Activated CD4-positive, alpha-beta memory T cell treated with anti-CD3 and anti-CD28 coated beads for 36 hours (primary cell): ENCODE measurements at regions not wholly inside any gene's neighbourhood (a gene's known extent, or its start where the extent isn't known, plus 50 kb on each side); places are given as distances from the start of the nearest gene placed in this dataset.
A peak's percentile ranks its signal among the peaks of the same experiment; 100 is the strongest.
"Not testable (repeated sequence)": the region's sequence is repeated elsewhere in the genome, so short reads cannot be mapped to it uniquely, and the experiment has no call there.

Source experiments
- CTCF ChIA-PET: fragments of 350-600 bp; sonication (Branson Sonifier 250); formaldehyde crosslinking; loops from one replicate; lab custom pipeline; 2021; ENCODE audit warnings: antibody characterized with exemption, inconsistent platforms; lab: Charles Lee
- POLR2A ChIA-PET: fragments of 350-600 bp; sonication (Branson Sonifier 250); formaldehyde crosslinking; loops from one replicate; lab custom pipeline; 2021; ENCODE audit warnings: antibody characterized with exemption; lab: Charles Lee
- DNase-seq: peaks from one replicate; pipeline ENCODE4 v3.0.0-alpha.2; 2020
- H3K27ac Mint-ChIP-seq: one replicate; pipeline ENCODE4 v1.8.0; 2021; ENCODE audit warnings: mixed read lengths
- H3K27me3 Mint-ChIP-seq: one replicate; pipeline ENCODE4 v1.8.0; 2021; ENCODE audit warnings: mixed read lengths
- H3K36me3 Mint-ChIP-seq: one replicate; pipeline ENCODE4 v1.8.0; 2021; ENCODE audit warnings: mixed read lengths
- H3K4me1 Mint-ChIP-seq: one replicate; pipeline ENCODE4 v1.8.0; 2021; ENCODE audit warnings: low read depth, mixed read lengths
- H3K4me3 Mint-ChIP-seq: one replicate; pipeline ENCODE4 v1.8.0; 2021; ENCODE audit warnings: mild to moderate bottlenecking, mixed read lengths
- H3K9me3 Mint-ChIP-seq: one replicate; pipeline ENCODE4 v1.8.0; 2021; ENCODE audit warnings: mixed read lengths
- intact Hi-C: fragments of 100-400 bp; cut with micrococcal nuclease; formaldehyde crosslinking; loops from one replicate; pipeline ENCODE4 v1.15.1; 2023

DNA sequence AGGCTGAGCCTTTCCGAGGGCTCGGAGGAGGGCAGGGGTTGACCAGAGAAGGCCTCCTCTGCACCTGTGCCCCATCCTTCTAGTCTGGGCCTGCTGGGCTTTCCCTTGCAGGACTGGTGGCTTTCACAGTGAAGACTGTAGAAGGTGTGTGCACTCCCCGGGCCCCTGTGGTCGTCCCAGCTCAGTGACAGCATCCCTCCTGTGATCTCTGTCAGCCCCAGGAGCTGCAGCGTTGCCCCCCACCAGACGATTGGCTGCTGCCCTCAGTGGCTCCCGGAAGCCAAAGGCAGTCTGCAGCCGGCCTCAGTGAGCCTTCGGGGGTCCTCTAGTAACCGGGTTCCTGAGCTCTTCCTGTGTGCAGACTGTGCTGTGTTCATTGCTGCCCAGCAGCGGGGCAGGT lies 69.4 kb upstream of the EN2 start:
- peaks cover 52% of the 10 kb centered on the region for H3K27me3 Mint-ChIP-seq
- no peak overlapping the region for H3K27ac Mint-ChIP-seq
- H3K36me3 Mint-ChIP-seq = no peaks in the 10 kb centered on the region
- H3K4me1 Mint-ChIP-seq = no peaks in the 10 kb centered on the region
- no peak overlapping the region for H3K4me3 Mint-ChIP-seq
- no peaks in the 10 kb centered on the region for H3K9me3 Mint-ChIP-seq
- no peak for DNase-seq
- POLR2A ChIA-PET = no interaction called here
- intact Hi-C loops = no loop called here
- CTCF ChIA-PET = interaction anchor here (0.8 kb wide), 1 partner anchor 9 kb away, joined by 4 read pairs; no protein-coding TSS in a partner anchor

DNA sequence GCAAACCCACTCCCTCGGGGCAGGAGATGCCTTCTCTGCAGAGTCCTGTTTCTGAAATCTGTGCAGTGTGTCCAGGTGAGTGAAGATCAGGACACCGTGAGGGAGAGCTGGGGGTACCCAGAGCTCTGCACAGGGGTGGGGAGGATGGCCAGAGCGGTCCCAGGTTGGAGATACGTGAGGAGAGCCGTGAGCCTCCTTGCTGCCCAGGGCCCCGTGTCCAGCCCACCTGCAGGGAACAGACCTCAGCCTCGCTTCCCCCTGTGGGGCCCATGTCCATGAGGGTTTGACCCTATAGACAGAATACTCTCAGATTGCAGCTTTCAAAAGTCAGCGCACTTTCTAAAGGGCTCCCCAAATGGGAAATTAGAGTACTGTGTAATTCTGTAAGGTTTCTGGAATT lies 66.5 kb upstream of the EN2 start:
- Mint-ChIP-seq H3K9me3 (no peaks in the 10 kb centered on the region), H3K27me3 (peaks cover 30% of the 10 kb centered on the region), H3K36me3 (no peaks in the 10 kb centered on the region), H3K27ac (no peak overlapping the region), H3K4me3 (no peak overlapping the region), H3K4me1 (no peaks in the 10 kb centered on the region)
- DNase-seq = no peak
- POLR2A ChIA-PET = no interaction called here
- intact Hi-C loops = no loop called here
- CTCF ChIA-PET = interaction anchor here (2.8 kb wide), 1 partner anchor 11 kb away, joined by 9 read pairs; no protein-coding TSS in a partner anchor

DNA sequence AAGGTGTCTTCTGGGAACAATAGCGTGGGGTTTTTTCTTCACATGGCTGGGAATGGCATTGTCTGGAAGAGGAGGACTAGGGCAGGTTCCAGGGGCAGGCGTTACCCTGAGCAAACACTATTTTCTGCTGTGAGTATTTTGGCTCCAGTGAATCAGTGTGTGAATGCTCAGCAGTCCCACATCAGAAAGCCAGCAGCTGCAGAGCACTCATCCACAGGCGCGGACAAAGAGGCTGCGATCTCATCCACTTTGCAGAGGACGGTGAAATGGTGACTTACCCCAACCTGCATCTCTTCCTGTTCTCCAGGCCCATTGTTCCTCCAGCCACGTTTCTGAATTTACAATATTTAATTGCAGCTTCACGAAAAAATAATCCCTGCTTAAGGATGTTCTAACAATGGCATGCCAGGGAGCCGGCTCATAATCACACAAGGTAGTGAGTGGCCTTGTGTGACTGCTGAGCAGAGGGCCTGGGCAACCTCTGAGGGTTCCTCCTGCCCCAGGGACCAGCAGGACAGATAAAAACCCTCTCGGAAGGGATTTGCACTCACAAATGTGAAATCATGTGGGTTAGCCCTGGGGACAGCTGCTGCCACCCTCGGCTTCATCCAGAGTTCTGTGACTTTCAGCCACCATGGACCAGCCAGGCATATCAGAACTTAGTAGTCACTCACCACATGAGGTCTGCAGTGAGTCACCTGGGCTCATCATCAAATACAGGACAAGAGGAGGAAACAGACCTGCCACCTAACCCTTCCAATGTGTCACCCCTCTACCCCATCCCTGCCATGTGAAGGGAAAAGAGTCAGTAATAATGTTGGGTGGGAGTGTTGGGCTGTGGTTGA lies 65.0 kb upstream of the EN2 start:
- Mint-ChIP-seq H3K4me3 (no peak overlapping the region), H3K36me3 (no peaks in the 10 kb centered on the region), H3K9me3 (no peaks in the 10 kb centered on the region), H3K4me1 (no peaks in the 10 kb centered on the region), H3K27ac (no peak overlapping the region), H3K27me3 (peaks cover 25% of the 10 kb centered on the region)
- POLR2A ChIA-PET = no interaction called here
- CTCF ChIA-PET = no interaction called here
- intact Hi-C loops = no loop called here
- DNase-seq = no peak

DNA sequence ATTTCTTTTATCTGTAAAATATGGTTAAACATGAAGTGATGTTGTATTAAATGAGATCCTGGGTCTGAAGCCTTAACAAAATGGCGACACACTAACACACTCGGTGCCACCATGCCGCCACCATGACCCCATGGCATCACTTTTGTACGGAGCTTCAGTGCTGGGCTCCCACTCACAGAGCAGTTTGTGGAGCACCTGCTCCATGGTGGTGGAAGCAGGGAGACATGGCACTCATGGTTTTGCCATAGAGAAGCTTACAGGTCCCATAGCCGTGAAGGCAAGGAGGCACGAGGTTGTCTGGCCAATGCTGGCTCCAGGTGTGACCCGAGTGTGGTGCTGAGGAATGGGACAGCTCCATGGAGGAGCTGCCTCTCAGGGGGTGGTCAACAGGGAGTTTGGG lies 63.5 kb upstream of the EN2 start:
- Mint-ChIP-seq H3K27ac (no peak overlapping the region), H3K4me3 (no peak overlapping the region), H3K27me3 (peaks cover 22% of the 10 kb centered on the region), H3K4me1 (no peaks in the 10 kb centered on the region), H3K36me3 (no peaks in the 10 kb centered on the region), H3K9me3 (no peaks in the 10 kb centered on the region)
- POLR2A ChIA-PET = no interaction called here
- CTCF ChIA-PET = no interaction called here
- DNase-seq = no peak
- intact Hi-C loops = no loop called here

DNA sequence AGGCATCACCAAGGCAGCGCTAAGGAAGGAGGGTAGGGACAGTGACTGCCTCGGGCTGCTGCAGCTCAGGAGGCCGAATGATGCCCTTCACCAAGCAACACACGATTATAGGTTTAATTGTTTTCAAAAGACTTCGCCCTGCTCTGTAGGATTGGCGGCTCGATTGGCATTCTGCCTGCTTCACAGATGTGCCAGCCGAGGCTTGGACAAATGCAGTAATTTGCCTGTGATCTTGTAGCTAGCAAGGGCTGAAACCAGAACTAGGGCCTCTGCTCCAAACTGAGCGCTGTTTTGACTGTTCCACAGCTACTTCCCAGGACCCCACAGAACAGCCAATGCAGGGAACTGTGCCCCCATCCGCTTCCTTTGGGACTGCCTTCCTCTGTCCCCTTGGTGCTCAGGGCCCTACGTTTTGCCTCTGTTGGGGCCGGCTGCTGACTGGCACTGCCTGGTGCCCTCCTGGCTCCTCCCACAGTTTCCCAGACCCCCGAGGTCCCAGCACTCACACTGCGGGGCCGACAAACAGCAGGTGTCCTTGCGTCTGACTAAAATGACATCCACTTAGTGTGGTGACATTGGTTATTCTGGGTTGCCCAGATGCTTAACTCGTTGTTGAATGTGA lies 62.6 kb upstream of the EN2 start:
- Mint-ChIP-seq H3K27me3 (peaks cover 19% of the 10 kb centered on the region), H3K4me3 (no peak overlapping the region), H3K27ac (no peak overlapping the region), H3K4me1 (no peaks in the 10 kb centered on the region), H3K36me3 (no peaks in the 10 kb centered on the region), H3K9me3 (no peaks in the 10 kb centered on the region)
- ChIA-PET CTCF (interaction anchor here (1.3 kb wide), 1 partner anchor 15 kb away, joined by 6 read pairs; no protein-coding TSS in a partner anchor), POLR2A (no interaction called here)
- DNase-seq = no peak
- intact Hi-C loops = no loop called here

DNA sequence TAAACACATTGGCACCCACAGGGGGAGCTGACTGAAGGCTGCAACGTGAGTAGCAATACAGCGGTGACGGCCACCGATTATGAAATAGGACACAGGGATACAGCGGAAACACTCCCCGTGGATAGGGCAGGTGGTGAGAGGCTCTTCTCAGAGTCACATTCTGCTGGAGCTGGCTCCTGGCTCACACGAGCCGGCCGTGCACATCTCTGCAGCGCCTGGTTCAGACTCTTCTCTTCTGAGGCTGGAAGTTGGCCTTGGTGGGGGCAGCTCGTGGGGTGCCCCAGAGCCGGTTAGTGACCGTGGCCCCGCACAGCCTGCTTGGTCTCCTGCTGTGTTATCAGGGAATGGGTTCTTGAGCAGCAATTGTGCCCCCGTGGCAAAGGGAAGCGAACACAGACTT lies 61.3 kb upstream of the EN2 start:
- no peaks in the 10 kb centered on the region for H3K4me1 Mint-ChIP-seq
- H3K27ac Mint-ChIP-seq = no peak overlapping the region
- no peaks in the 10 kb centered on the region for H3K9me3 Mint-ChIP-seq
- ChIA-PET POLR2A (no interaction called here), CTCF (interaction anchor here (1.3 kb wide), 1 partner anchor 16 kb away, joined by 6 read pairs; no protein-coding TSS in a partner anchor)
- peaks cover 18% of the 10 kb centered on the region for H3K27me3 Mint-ChIP-seq
- no peak overlapping the region for H3K4me3 Mint-ChIP-seq
- no peaks in the 10 kb centered on the region for H3K36me3 Mint-ChIP-seq
- DNase-seq = no peak
- intact Hi-C loops = no loop called here

DNA sequence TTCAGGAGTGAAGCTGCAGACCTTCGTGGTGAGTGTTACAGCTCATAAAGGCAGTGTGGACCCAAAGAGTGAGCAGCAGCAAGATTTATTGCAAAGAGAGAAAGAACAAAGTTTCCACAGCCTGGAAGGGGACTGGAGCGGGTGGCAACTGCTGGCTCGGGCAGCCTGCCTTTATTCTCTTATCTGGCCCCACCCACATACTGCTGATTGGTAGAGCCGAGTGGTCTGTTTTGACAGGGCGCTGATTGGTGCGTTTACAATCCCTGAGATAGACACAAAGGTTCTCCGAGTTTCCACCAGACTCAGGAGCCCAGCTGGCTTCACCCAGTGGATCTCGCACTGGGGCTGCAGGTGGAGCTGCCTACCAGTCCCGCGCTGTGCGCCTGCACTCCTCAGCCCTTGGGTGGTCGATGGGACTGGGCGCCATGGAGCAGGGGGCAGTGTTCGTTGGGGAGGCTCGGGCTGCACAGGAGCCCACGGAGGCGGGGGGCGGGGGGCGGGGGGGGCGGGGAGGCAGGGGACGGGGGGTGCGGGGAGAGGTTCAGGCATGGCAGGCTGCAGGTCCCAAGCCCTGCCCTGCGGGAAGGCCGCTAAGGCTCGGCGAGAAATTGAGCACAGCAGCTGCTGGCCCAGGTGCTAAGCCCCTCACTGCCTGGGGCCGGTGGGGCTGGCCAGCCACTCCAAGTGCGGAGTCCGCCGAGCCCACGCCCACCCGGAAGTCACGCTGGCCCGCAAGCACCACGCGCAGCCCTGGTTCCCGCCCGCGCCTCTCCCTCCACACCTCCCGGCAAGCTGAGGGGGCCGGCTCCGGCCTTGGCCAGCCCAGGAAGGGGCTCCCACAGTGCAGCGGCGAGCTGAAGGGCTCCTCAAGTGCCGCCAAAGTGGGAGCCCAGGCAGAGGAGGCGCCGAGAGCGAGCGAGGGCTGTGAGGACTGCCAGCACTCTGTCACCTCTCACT lies 59.9 kb upstream of the EN2 start:
- H3K4me1 Mint-ChIP-seq, intact Hi-C loops, H3K36me3 Mint-ChIP-seq, H3K9me3 Mint-ChIP-seq, POLR2A ChIA-PET, H3K27ac Mint-ChIP-seq, H3K4me3 Mint-ChIP-seq, DNase-seq: not testable (repeated sequence)
- CTCF ChIA-PET = interaction anchor here (0.7 to 1.4 kb wide), 2 partner anchors 153 to 470 kb away, joined by 3 read pairs; no protein-coding TSS in a partner anchor
- peaks cover 29% of the 10 kb centered on the region for H3K27me3 Mint-ChIP-seq

DNA sequence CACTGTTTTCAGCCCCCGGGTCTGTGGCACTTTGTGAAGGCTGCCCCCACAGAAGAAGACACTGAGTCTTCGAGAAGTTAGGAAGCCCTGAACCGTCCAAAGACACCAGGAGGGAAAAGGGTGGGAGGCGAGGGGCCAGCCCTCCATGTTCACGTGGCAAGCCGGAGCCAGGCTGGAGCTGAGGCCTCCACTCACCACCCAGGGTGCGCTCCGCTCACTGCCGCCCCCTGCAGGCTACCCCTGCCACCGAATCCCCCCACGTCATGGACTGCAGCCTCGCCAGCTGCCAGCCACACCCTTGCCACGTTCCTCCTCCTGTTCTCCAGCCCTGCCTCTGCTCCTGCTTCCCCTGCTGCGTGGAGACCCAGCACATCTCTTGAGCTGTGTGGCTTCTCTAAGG lies 59.0 kb upstream of the EN2 start:
- H3K36me3 Mint-ChIP-seq = no peaks in the 10 kb centered on the region
- no peak overlapping the region for H3K27ac Mint-ChIP-seq
- peak; percentile 36 for DNase-seq
- intact Hi-C loops = no loop called here
- peaks cover 29% of the 10 kb centered on the region for H3K27me3 Mint-ChIP-seq
- CTCF ChIA-PET = interaction anchor here (0.6 to 1.4 kb wide), 3 partner anchors 154 to 1031 kb away, joined by 3 to 5 read pairs (median 3); no protein-coding TSS in a partner anchor
- no peak overlapping the region for H3K4me3 Mint-ChIP-seq
- POLR2A ChIA-PET = no interaction called here
- peaks cover 3% of the 10 kb centered on the region for H3K9me3 Mint-ChIP-seq
- no peaks in the 10 kb centered on the region for H3K4me1 Mint-ChIP-seq

DNA sequence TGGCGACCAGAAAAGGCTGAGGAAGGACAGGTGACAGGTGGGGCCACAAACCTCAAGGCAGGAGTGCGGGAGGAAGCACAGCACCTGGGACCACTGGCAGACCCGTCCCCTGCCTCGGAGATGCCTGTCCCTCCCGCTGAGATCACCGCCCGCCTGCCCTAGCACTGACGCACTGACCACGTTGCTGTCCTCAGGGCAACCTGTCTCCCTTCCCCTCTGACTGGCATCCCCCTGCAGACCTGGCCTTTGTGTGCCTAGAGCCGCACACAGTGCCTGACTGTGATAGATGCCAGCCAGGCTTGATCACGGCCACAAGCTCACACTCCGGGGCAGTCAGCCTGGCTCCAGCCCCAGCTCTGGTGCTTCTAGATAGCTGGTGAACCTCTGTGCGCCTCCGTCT lies 58.4 kb upstream of the EN2 start:
- no peak for DNase-seq
- Mint-ChIP-seq H3K27ac (no peak overlapping the region), H3K9me3 (peaks cover 3% of the 10 kb centered on the region), H3K36me3 (no peaks in the 10 kb centered on the region), H3K4me1 (no peaks in the 10 kb centered on the region), H3K4me3 (no peak overlapping the region), H3K27me3 (peaks cover 33% of the 10 kb centered on the region)
- CTCF ChIA-PET = interaction anchor here (0.6 to 1.4 kb wide), 2 partner anchors 472 to 1031 kb away, joined by 3 to 5 read pairs; no protein-coding TSS in a partner anchor
- POLR2A ChIA-PET = no interaction called here
- intact Hi-C loops = no loop called here

DNA sequence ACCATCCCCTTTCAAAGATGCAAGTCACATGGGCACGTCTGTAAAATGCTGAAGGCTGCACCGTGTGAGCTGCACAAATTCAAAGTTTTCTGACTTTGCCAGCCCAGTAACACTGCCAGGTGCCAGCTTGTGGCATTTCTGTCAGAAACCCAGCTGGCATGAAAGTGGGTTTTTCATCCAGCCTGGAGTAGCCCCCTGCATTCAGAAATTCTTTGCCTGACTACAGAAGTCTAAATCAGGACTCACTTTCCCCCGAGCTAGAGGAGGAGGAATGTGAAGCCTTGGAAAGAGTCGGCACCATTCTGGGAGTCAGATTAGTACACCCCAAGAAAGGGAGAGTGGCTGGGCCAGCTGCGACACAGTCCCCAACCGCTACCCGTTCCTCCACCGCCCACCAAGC lies 56.7 kb upstream of the EN2 start:
- CTCF ChIA-PET = no interaction called here
- H3K9me3 Mint-ChIP-seq = peaks cover 3% of the 10 kb centered on the region
- POLR2A ChIA-PET = interaction anchor here (0.8 kb wide), 1 partner anchor 196 kb away, joined by 3 read pairs; no protein-coding TSS in a partner anchor
- peaks cover 33% of the 10 kb centered on the region for H3K27me3 Mint-ChIP-seq
- H3K27ac Mint-ChIP-seq = no peak overlapping the region
- no peaks in the 10 kb centered on the region for H3K4me1 Mint-ChIP-seq
- DNase-seq = no peak
- H3K36me3 Mint-ChIP-seq = no peaks in the 10 kb centered on the region
- intact Hi-C loops = no loop called here
- H3K4me3 Mint-ChIP-seq = no peak overlapping the region

DNA sequence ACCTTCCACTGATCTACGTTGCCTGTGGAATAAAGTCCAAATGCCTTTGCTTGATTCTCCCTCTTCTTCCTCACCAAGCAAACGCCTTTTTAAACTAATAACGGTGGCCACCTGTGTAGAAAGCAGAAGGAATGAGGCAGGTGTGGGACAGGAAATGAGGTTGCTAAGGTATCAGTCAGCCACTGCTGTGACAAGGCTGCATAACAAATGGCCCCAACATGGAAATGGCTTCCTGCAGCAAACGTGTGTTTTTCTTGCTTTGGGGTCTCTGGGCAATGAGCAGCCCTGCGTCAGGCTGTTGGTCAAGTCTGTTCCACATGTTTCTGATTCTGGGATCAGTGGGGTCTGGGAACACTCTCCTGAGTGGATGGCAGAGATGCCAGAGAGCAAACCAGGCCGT lies 56.0 kb upstream of the EN2 start:
- CTCF ChIA-PET = no interaction called here
- H3K9me3 Mint-ChIP-seq = peaks cover 3% of the 10 kb centered on the region
- H3K27me3 Mint-ChIP-seq = peaks cover 37% of the 10 kb centered on the region
- DNase-seq = no peak
- no peaks in the 10 kb centered on the region for H3K36me3 Mint-ChIP-seq
- H3K4me3 Mint-ChIP-seq = no peak overlapping the region
- no peaks in the 10 kb centered on the region for H3K4me1 Mint-ChIP-seq
- POLR2A ChIA-PET = no interaction called here
- no peak overlapping the region for H3K27ac Mint-ChIP-seq
- intact Hi-C loops = no loop called here

DNA sequence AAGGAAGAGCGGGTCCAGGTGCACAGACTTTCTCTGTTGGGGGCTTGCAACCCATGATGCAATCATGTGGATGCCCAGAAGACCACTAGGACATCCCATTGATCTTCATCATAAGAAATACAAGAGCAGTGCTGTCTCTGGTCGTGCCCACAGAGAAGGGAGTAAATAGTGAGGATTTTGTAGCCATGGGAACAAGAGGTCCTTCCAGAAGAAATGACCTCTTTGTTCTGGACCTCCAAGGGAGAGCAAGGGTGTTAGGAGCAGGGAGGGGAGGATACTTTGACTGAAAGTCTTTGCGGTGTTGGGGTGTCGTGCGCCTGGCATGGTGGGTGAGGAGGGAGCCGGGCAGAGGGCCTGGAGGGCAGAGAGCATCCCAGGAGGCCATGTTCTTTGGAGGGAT lies 55.0 kb upstream of the EN2 start:
- H3K4me3 Mint-ChIP-seq = no peak overlapping the region
- peaks cover 3% of the 10 kb centered on the region for H3K9me3 Mint-ChIP-seq
- CTCF ChIA-PET = no interaction called here
- no peaks in the 10 kb centered on the region for H3K4me1 Mint-ChIP-seq
- no peak overlapping the region for H3K27ac Mint-ChIP-seq
- H3K36me3 Mint-ChIP-seq = no peaks in the 10 kb centered on the region
- no peak for DNase-seq
- POLR2A ChIA-PET = no interaction called here
- intact Hi-C loops = no loop called here
- H3K27me3 Mint-ChIP-seq = peaks cover 34% of the 10 kb centered on the region
